ENCODE measurements at regions not wholly inside any gene's neighbourhood (a gene's known extent, or its start where the extent isn't known, plus 50 kb on each side); places are given as distances from the start of the nearest gene placed in this dataset.

- DNase-seq (ENCODE audit: low spot score), result no peak
These were observed 129.0 kb upstream of the PRICKLE2 start for GRCh38 chr3:64354221-64354620.

DNA sequence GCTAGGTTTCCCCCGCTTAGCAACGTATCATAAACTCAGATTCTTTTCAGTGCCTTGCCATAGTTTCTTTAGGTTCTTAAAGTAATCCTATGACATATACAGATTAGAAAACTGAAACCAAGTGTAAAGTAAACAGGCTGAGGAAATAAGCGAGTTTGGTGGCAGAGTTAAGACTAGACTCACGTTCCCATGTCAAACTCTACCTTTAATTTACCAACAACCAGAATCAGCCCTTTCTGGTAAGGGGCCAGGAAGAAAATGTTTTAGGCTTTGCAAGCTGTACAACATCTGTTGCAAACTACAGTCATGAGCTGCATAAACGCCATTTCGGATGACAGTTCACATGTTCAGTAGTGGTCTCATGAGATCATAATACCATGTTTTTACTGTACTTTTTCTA, 128.0 kb upstream of the PRICKLE2 start:
- no peak for DNase-seq (ENCODE audit: low spot score)

- DNase-seq (ENCODE audit: low spot score), result no peak
These were observed 127.3 kb upstream of the PRICKLE2 start for GRCh38 chr3:64352639-64352992.

DNA sequence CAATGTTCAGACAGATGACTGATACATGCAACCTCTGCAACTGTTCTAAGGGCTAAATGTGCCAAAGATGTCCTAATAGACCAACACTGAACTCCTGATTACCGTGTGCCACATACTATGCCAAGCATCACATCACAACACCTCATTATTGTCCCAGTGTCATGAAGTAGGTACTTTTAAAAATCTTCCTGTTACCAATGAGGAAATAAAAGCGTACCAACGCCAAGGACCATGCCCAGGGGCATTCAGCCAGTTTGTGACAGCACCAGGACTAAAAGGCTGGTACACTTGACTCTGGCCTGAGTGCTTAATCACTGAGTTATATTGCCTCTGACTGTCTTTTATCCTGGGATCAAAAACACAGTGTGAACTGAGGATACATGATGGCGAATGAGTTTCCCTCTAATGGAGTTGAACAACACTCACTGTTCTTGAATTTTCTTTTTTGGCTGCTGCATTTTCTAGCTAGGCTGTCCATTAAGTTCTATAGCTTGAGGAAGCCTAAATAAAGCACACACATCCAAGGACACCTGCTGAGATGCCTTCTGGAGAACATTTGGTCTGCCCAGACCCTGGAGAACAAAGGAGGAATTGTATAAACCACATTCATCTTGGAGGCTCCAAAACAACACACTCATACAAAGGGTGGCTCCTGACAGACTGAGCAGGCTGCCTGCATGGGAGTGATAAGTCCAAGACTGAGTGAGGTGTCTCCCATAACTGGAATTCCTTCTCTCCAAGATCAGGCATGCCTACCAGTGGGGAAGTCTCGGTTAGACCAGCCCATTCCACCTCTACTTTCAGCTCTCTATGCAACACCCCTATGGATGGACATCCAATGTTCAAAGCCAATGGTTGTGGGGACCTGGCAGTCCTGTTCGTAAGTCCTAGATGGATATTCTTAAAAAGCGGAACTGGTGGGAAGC, 126.7 kb upstream of the PRICKLE2 start:
- no peak for DNase-seq (ENCODE audit: low spot score)

DNA sequence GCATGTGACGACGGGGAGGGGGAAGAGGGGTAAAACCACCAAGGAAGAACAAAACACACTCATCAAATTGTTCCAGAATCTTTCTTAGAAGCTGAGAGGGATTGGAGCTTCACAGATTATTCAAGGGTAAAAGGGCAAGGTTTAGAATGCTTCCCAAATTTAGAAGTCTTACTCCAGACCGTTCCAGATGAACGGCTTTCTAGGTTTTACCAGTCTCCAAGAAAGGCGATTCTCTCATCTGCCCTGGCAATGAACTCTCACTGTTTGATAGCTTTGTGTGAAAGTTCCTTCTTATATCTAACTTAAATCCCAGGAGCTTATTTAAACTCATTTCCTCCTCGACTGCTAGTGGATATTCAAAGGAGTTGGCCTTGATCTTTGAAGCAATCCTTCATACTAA, 124.3 kb upstream of the PRICKLE2 start:
- DNase-seq (ENCODE audit: low spot score), result no peak

DNA sequence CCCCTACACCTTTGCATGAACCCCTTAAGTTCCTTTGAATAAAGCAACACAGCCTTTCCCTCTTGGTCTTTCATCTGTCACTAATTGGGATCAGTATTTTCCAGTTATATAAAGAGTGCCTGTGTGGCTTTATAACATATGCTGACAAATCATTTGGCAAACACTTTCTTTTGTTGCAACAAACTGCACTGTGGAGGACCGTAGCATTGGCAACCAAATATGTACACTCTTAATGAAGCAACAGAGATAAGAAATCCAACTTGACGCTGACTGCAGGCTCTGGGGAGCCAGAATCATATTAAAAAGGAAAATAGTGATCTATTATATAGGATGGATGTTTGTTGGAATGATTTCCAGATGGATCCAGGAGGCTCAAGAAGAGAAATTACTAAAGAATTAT, 120.1 kb upstream of the PRICKLE2 start:
- DNase-seq (ENCODE audit: low spot score), result peak; percentile 39

GRCh38 chr3:64344721-64345207, 119.5 kb upstream of the PRICKLE2 start:
- peak; percentile 39 for DNase-seq (ENCODE audit: low spot score)

GRCh38 chr3:64343689-64344430, 118.6 kb upstream of the PRICKLE2 start:
- no peak for DNase-seq (ENCODE audit: low spot score)

GRCh38 chr3:64342940-64343688, 117.8 kb upstream of the PRICKLE2 start:
- peak; percentile 63 for DNase-seq (ENCODE audit: low spot score)

DNA sequence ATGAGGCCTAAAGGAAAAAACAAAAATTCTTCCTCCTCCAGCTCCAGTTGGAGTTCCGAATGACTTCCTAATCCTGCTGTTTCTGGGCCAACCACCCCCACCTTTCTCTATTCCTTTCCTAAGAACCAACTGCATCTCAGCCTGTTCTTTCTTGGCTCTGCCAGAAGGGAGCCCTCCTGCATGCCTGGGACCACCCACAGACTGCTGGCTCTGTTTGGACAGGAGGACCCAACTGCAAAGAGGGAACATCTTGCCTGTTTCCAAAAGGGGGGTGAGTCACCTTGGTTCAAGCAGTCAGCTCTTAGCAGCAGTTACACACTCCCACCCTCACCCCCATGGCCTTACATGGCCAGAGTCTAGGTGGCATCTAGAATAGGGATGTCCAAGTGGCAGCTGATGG, 116.0 kb upstream of the PRICKLE2 start:
- no peak for DNase-seq (ENCODE audit: low spot score)

DNA sequence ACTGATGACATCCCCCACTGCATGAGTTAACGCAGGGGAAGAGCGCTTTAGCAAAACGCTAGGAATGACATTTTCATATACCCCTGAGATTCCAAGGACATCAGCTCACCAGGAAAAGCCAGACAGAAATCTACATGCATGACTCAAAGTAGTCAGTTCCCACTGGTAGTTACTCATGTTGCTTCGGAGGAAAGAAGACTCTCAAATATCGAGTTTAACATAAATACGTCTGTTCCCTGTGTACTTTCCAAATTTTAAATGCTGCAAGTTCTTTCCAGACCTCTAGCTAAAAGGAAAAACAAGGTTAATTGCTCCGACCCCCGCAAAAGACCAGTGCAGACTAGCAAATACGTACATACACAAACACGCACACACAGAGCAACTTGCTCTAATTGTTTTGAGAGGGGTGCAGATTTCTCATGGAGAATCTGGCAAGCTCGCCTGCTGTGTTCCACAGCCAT, 115.4 kb upstream of the PRICKLE2 start:
- peak; percentile 71 for DNase-seq (ENCODE audit: low spot score)

DNA sequence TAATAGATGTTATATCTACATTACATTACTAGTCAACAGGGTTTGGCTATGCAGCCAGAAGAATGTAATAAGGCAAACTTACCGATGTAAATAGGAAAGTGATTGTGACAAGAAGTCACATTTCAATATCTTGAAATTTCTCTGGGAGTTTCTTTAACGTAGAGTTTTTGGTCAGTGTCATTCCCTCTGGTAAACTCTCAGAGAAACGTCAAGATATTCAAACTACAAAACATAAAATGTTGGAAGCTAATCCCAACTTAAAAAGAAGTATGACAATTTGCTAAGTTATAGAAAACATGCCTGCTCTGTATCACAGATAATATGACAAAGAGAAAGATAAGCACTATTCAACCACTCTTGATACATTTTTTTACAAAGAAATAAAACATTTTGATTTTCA, 111.2 kb upstream of the PRICKLE2 start:
- no peak for DNase-seq (ENCODE audit: low spot score)

GRCh38 chr3:64332459-64333350, 107.4 kb upstream of the PRICKLE2 start:
- no peak for DNase-seq (ENCODE audit: low spot score)

- no peak for DNase-seq (ENCODE audit: low spot score)
These were observed 106.3 kb upstream of the PRICKLE2 start for GRCh38 chr3:64331605-64332004.

GRCh38 chr3:64329037-64329436, 103.8 kb upstream of the PRICKLE2 start:
- no peak for DNase-seq (ENCODE audit: low spot score)

- DNase-seq (ENCODE audit: low spot score), result peak; percentile 45
These were observed 102.0 kb upstream of the PRICKLE2 start for GRCh38 chr3:64327100-64327804.

DNA sequence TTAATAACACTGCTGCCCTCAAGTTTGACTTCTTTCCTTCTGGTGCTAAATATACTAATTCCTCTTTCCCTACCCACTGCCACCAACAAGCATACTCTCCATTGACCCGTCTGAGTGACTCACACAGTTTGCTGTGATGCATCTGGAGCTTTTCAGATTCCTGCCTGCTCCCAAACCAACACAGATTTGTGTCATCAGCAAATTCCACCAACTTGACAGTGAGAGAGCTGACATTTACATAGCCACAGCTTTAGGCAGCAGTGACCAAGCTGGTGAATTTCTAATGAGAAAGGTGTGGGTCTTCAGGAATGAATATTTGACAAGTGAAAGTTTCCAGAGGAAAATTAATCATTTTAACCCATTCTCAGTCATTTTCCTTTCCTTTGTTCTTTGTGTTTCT, 96.5 kb upstream of the PRICKLE2 start:
- peak; percentile 80 for DNase-seq (ENCODE audit: low spot score)

DNA sequence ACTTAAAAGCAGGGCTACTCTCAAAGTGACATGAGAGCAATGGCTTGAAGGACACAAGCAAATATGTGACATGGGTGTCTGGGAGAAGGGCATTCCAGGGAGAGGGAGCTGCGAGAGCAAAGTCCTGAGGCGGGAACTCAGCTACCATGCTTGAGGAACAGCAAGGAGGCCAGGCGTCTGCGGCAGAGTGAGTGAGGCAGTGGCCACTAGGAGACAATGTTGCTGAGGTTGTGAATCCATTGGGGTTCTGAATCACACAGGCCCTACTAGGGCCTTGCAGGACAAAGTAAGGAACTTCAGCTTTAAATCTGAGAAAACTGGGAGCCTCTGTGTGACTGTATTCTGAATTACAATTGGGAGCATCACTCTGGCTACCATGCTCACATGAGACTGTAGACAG, 94.1 kb upstream of the PRICKLE2 start:
- no peak for DNase-seq (ENCODE audit: low spot score)

DNA sequence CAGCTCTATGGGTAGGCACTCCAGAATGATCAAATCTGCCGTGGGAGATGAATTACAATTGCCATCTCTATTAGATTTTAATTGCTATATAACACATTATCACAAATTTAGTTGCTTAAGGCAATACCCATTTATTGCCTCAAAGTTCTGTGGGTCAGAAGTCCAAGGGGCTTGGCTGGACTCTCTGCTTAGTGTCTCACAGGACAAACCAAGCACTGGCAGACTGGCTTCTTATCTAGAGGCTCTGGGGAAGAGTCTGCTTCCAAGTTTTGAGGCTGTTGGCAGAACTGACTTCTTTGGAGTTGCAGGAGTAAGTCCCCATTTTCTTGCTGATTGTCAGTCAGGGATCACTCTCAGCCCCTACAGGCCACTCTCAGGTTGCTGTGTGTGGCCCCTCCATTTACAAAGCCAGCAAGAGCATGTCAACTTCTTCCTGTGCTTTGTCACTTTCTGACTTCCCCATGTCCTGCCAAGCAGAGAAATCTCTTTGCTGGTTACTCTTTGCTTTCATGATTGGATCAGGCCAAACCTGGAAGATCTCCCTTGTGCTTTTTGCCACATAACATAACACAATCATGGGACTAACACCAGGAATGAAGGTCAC, 93.5 kb upstream of the PRICKLE2 start:
- no peak for DNase-seq (ENCODE audit: low spot score)

DNA sequence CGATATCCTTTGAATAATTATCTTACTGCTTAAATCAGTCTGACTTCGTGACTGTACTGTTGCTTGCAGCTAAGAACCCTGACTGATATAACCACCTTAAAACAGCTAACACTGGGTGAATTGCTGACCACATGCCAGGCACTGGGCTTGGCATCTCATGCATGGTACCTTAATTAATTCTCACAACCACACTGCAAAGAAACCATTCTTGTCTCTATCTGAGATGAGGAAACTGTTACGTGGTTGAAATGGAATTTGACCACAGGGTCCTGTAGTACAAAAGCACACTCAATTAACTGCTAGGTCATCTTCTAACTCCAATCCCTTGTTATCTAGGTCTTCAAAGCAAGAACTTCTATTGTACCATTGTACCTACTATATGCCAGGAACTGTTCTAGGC, 92.7 kb upstream of the PRICKLE2 start:
- DNase-seq (ENCODE audit: low spot score), result no peak

All from AG08396 (cell line).